ENCODE measurements at regions not wholly inside any gene's neighbourhood (a gene's known extent, or its start where the extent isn't known, plus 50 kb on each side); places are given as distances from the start of the nearest gene placed in this dataset.

GRCh38 chr11:44488165-44488965 lies 77.1 kb upstream of the CD82 start:
- ChIA-PET CTCF (interaction anchor here (0.5 to 1.9 kb wide), 3 partner anchors 61 to 386 kb away, joined by 3 to 8 read pairs (median 3); no protein-coding TSS in a partner anchor), POLR2A (no interaction called here)
- H3K36me3 Mint-ChIP-seq, result peaks cover 12% of the 10 kb centered on the region
- no peaks in the 10 kb centered on the region for H3K4me1 Mint-ChIP-seq
- DNase-seq (ENCODE audit: low spot score) (no peak), ATAC-seq (no peak)
- H3K9me3 Mint-ChIP-seq, result peaks cover 16% of the 10 kb centered on the region
- H3K4me3 Mint-ChIP-seq, result no peak overlapping the region
- TF ChIP-seq RELA (CRISPR knock-in tag; IDR thresholded peaks at IDR 0.05; ENCODE audit: borderline replicate concordance) (no peak), ZBTB43 (CRISPR knock-in tag; IDR thresholded peaks at IDR 0.05) (no peak), PRDM15 (CRISPR knock-in tag; IDR thresholded peaks at IDR 0.05) (no peak), PRRX2 (CRISPR knock-in tag; IDR thresholded peaks at IDR 0.05) (no peak), ZNF425 (CRISPR knock-in tag; conservative IDR thresholded peaks at IDR 0.05) (no peak), SMAD4 (CRISPR knock-in tag; IDR thresholded peaks at IDR 0.05) (no peak), ZNF121 (CRISPR knock-in tag; IDR thresholded peaks at IDR 0.05) (no peak), E2F5 (CRISPR knock-in tag; IDR thresholded peaks at IDR 0.05) (no peak), E2F4 (CRISPR knock-in tag; IDR thresholded peaks at IDR 0.05; ENCODE audit: borderline replicate concordance, low read depth) (no peak), IRF1 (CRISPR knock-in tag; IDR thresholded peaks at IDR 0.05) (no peak), FOXP1 (CRISPR knock-in tag; IDR thresholded peaks at IDR 0.05; ENCODE audit: borderline replicate concordance) (no peak), USF1 (CRISPR knock-in tag; IDR thresholded peaks at IDR 0.05) (no peak), ATF2 (CRISPR knock-in tag; IDR thresholded peaks at IDR 0.05; ENCODE audit: borderline replicate concordance, low read depth) (no peak)
- no peak overlapping the region for H3K27ac Mint-ChIP-seq
- peaks cover 4% of the 10 kb centered on the region for H3K27me3 Mint-ChIP-seq (ENCODE audit: low read depth)
